SK-N-MC (cell line): ENCODE measurements at regions not wholly inside any gene's neighbourhood (a gene's known extent, or its start where the extent isn't known, plus 50 kb on each side); places are given as distances from the start of the nearest gene placed in this dataset.
"Not testable (repeated sequence)": the region's sequence is repeated elsewhere in the genome, so short reads cannot be mapped to it uniquely, and the experiment has no call there.

Experiments
- DNase-seq: peaks from one replicate; pipeline ENCODE4 v3.0.0-alpha.2; 2011; ENCODE audit warnings: low read depth, low spot score
- H3K27ac ChIP-seq: fragments of 200-600 bp; sonication (generic); 2 replicates; pipeline ENCODE4 v1.5.1; 2016; ENCODE audit warnings: mixed run types
- H3K36me3 ChIP-seq: fragments of 200-600 bp; sonication (generic); 2 replicates; pipeline ENCODE4 v1.6.1; 2017; ENCODE audit warnings: antibody characterized with exemption, low read length, mixed read lengths; ENCODE audit not compliant: insufficient read depth
- H3K4me3 ChIP-seq: fragments of 200-600 bp; sonication (generic); 2 replicates; pipeline ENCODE4 v1.5.1; 2016
- H3K9ac ChIP-seq: fragments of 200-600 bp; sonication (generic); 2 replicates; pipeline ENCODE4 v1.8.0; 2017; ENCODE audit warnings: mixed run types, mixed read lengths; ENCODE audit not compliant: insufficient read length
- H3K9me3 ChIP-seq: fragments of 200-600 bp; sonication (generic); 2 replicates; pipeline ENCODE4 v1.6.1; 2017; ENCODE audit warnings: low read depth, mild to moderate bottlenecking, antibody characterized with exemption, low read length, moderate library complexity, mixed read lengths

DNA sequence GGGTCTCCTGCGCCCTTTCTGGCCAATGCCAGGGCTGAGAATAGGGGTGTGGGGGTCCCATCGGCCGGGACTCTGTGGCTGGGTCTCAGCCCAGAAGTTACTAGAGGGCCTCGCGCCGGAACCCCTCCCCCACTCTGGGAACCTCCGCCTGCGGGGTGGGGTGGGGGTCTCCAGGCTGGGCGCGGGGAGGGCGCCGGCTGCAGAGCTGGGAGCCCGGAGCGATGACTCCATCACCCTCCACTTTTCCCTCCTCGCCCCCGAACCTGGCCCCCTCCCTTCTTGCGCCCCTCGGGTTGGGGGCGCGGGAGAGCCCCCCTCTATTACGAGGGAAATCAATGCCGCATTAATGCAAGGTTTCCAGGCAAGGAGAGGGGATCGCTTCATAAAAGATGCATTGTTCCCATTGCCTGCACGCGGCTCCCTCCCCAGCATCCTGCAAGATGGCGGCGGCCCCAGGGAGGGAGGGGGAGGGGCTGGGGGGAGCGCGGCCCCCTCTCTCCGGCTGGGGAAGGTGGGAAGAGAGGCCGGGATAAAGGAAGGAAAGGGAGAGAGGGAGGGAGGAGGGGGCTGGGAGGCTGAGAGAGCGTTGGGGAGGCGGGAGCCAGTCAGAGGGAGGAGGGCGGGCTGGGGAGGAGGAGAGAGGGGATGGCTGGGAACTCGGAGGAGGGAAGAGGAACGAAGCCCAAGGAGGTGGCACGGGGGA, 156.7 kb downstream of the CRLF3 start:
- H3K9ac ChIP-seq, H3K27ac ChIP-seq: not testable (repeated sequence)
- peak overlapping the region; percentile 61 for H3K4me3 ChIP-seq

DNA sequence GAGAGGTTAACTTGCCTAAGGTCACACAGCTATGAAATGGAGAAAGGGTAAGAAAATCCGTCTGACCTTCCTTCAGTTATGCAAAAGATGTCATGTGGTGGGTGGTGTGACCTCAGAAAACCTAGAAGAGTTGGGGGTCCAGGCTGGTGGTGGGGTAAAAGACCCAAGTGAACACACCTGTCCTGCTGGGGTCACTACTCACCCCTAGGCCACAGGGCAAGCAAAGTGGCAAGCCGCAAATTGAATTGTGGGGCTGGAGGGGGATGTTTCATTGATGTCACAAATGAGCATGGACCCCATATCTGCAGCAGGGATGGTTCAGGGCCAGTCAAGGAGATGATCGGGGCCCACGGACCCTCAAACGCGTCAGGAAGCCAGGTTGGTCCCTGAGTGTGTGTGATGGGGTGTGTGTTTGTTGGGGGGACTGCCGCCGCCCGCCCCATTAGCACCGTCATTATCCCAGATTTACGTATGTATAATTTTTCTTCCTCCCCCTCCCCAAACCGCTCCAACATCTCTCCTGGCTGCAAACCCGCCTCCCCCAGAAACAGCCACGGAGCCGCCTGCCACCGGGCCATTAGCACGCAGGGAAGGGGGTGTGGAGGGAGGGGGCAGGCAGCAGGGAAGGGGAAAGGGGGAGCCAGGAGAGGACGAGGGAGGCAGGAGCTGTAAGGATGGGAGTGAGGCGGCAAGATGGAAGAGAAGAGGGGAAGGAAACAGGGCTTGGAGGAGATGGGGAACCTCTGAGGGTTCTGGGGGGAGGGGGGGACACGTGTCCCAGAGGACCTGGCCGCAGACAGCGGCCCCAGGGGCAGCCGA, 157.4 kb downstream of the CRLF3 start:
- not testable (repeated sequence) for DNase-seq, H3K9ac ChIP-seq, H3K36me3 ChIP-seq, H3K4me3 ChIP-seq, H3K27ac ChIP-seq, H3K9me3 ChIP-seq

More for the DNA sequence above, 156.7 kb downstream of the CRLF3 start:
- not testable (repeated sequence) for DNase-seq, H3K36me3 ChIP-seq, H3K9me3 ChIP-seq

DNA sequence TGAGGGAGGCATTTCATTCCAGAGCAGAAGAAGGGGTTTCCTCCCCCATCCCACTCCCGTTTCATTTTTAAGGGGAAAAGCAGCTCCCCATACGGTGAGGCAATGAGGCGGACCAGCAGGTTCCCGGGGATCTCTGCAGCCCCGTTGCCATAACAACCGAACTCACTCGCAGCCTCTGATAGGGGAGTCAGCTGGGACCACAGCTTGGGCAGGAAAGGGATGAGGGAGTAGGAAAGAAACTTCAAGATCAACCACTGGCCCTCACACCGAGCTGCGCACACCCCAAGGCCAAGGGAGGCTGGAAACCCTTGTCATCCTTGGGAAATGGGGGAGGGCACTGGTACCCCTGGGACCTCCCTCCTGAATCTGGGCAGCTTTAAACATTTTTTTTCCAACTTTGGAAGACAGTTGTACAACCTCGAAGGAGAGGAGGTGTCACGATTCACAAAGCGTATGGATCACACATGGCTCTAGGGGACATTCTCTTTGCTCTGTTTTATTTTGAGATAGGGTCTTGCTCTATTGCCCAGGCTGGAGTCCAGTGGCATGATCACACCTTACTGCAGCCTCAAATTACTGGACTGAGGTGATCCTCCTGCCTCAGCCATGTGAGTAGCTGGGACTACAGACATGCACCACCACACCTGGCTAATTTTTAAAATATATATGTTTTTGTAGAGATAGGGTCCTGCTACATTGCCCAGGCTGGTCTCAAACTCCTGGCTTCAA, 160.6 kb downstream of the CRLF3 start:
- H3K4me3 ChIP-seq, H3K36me3 ChIP-seq, DNase-seq, H3K9ac ChIP-seq, H3K27ac ChIP-seq, H3K9me3 ChIP-seq: not testable (repeated sequence)

DNA sequence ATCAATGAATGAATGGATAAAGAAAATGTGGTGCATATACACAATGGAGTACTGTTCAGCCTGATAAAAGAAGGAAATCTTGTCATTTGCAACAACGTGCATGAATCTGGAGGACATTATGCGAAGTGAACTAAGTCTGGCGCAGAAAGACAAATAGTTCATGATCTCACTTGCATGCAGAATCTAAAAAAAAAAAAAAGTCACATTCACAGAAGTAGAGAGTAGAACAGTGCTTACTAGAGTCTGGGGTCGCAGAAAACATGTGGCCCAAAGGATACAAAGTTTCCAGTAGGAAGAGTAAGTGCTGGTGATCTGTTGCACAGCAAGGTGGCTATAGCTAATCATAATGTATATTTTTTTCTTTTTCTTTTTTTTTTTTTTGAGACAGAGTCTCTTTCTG, 167.3 kb downstream of the CRLF3 start:
- H3K36me3 ChIP-seq, H3K27ac ChIP-seq, H3K9ac ChIP-seq, H3K4me3 ChIP-seq, H3K9me3 ChIP-seq, DNase-seq: not testable (repeated sequence)

DNA sequence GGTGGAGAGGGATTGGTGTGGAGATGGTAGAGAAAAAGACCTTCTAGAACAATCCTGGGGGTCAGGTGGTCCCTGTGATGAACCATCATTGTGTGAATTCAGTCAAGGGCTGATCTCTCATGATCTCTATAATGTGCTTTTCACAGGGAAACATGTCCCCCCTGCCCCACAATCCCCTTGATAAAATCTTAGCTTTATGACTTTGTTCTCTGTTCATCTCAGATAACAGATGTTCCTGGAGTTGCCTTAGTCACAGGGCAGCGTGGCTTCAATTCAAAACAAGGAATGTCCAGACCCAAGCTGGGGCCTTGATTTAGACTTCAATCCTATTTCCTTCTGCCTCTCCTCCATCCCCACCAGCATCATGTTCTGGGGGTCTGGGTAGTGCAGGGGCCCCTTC, 171.5 kb downstream of the CRLF3 start:
- not testable (repeated sequence) for H3K9ac ChIP-seq, H3K27ac ChIP-seq, H3K9me3 ChIP-seq, DNase-seq, H3K4me3 ChIP-seq, H3K36me3 ChIP-seq

DNA sequence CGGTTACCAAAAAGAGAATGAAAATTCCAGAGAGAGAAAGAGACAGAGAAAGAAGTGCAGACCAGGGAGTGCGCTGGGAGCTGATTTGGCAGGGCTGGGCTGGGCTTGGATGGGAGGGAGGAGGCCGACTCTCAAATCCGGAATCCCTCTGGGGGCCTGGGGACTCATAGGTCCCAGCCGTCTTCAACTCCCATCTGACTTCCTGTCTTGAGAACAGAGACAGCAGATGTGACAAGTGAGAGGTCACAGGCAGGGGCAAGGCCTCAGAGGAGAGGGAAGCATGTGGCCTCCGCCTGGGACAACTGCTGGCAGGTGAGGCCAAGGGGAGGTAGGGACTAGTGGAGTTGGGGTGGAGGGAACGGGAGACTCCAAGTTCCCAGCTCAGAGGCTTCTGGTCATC, 172.9 kb downstream of the GOSR1 start:
- not testable (repeated sequence) for H3K27ac ChIP-seq, DNase-seq, H3K9me3 ChIP-seq, H3K36me3 ChIP-seq, H3K4me3 ChIP-seq, H3K9ac ChIP-seq

DNA sequence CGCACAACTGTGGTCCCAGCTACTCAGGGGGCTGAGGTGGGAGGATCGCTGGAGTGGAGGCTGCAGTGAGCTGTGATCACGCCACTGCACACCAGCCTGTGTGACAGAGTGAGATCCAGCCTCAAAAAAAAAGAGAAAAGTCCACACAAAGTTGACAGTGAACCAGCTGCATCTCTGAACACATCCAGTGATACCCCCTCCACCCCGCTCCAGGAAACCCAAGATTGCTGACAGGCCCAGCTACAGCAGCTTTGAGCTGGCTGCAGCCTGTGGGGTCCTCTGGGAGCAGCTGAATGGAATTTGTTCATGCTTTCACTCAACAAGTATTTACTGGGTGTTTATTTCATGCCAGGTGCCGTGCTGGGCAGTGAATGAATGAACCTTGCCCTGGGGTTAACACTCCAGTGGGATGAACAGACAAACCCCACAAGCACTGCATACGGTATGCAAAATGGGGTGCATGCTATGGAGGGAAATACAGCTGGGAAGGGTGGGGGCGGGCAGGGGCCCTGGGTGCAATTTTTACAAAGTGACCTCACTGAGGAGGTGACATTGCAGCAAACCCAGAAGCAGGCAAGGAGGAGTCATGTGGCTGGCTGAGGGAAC, 170.9 kb downstream of the GOSR1 start:
- H3K4me3 ChIP-seq, DNase-seq, H3K9ac ChIP-seq, H3K27ac ChIP-seq, H3K9me3 ChIP-seq, H3K36me3 ChIP-seq: not testable (repeated sequence)

DNA sequence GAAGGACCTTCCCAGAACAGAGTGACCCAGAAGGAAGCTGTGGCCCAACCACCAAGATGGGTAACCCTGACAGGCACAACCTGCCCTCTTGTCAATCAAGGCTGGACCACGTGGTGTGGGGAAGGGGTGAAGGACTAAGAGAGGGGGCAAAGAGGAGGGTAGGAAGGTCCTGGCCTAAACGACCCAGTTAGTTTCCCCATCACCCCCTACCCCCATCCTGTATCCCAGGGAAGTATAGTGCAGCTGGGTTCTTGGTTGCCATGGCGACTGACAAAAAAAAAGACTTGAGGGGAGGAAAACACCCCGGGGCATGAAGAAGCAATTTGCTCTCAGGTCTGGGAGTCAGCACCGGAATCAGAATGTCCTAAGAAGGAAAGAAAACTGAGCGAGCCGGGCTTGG, 168.7 kb downstream of the GOSR1 start:
- H3K27ac ChIP-seq, H3K9me3 ChIP-seq, H3K9ac ChIP-seq, H3K4me3 ChIP-seq, H3K36me3 ChIP-seq: not testable (repeated sequence)
- DNase-seq, result peak; percentile 32

DNA sequence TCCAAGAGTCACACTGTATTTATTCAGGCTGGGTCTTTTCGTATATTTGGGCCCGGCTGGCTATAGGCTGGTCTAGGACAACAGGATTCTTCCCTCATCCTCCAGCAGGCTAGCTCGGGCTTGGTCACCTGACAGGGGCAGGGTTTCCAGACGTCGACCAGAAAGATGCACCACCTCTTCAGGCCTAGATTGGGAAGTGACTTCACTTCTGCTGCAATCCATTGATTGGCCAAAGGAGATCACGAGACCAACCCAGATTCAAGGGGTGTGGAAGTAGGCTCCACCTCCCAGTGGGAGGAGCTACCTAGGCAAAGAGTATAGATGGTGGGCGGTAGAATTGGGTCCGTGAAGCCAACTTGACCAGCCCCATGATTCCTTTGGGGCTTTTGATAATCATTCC, 167.5 kb downstream of the GOSR1 start:
- not testable (repeated sequence) for H3K27ac ChIP-seq, H3K4me3 ChIP-seq, H3K9ac ChIP-seq, H3K9me3 ChIP-seq, DNase-seq, H3K36me3 ChIP-seq

DNA sequence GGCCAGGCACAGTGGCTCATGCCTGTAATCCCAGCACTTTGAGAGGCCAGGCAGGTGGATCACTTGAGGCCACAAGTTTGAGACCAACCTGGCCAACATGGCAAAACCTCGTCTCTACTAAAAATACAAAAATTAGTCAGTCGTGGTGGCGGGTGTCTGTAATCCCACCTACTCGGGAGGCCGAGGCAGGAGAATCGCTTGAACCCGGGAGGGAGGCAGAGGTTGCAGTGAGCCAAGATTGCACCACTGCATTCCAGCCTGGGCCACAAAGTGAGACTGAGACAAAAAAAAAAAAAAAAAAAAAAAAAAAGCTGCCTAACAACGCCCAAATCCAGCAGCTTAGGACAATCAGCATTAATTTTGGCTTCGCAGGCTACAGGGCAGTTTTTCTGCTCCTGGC, 167.1 kb downstream of the GOSR1 start:
- H3K36me3 ChIP-seq, H3K27ac ChIP-seq, H3K9ac ChIP-seq, DNase-seq, H3K9me3 ChIP-seq, H3K4me3 ChIP-seq: not testable (repeated sequence)

DNA sequence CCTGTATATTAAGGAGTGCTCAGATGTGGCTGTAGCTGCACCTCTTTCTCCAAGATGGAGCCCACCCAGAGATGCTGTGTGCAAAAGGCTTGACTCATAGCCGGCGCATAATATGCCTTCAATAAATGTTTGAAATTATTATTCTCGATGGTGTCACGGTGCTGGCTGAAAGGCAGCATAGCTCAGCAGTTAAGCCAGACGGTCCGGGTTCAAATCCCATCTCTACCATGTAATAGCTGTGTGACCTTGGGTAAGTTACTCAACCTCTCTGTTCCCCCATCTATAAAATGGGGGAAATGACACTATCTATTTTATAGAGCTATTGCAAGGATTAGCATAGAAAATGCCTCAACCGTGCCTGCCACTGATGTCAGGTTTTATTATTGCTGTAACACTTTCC, 164.2 kb downstream of the GOSR1 start:
- not testable (repeated sequence) for H3K9me3 ChIP-seq, H3K4me3 ChIP-seq, H3K36me3 ChIP-seq, H3K9ac ChIP-seq, H3K27ac ChIP-seq, DNase-seq

DNA sequence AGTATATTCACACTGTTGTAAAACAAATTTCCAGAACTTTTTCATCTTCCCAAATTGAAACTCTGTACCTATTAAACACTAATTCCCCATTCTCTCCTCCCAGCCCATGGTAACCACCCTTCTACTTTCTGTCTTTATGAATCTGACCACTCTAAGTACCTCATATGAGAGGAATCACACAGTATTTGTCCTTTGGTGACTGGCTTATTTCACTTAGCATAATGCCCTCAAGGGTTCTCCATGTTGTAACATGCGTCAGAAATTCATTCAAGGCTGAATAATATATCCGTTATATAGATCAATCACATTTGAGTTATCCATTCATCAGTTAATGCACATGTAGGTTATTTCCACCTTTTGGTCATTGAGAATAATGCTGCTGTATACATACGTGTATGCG, 162.2 kb downstream of the GOSR1 start:
- not testable (repeated sequence) for H3K36me3 ChIP-seq, H3K27ac ChIP-seq, H3K9ac ChIP-seq, DNase-seq, H3K4me3 ChIP-seq, H3K9me3 ChIP-seq

DNA sequence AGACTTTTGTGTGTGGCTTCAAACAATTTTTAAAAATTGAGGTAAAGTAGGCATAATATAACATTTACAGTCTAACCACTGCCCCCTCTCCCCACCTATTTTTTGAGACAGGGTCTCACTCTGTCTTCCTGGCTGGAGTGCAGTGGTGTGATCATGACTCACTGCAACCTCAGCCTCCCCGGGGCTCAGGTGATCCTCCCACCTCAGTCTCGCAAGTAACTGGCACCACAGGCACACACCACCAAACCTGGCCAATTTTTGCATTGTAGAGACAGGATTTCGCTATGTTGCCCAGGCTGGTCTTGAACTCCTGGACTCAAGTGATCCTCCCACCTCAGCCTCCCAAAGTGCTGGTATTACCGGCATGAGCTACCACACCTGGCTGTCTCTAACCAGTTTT, 161.8 kb downstream of the GOSR1 start:
- DNase-seq, H3K9me3 ChIP-seq, H3K4me3 ChIP-seq, H3K27ac ChIP-seq, H3K36me3 ChIP-seq, H3K9ac ChIP-seq: not testable (repeated sequence)

DNA sequence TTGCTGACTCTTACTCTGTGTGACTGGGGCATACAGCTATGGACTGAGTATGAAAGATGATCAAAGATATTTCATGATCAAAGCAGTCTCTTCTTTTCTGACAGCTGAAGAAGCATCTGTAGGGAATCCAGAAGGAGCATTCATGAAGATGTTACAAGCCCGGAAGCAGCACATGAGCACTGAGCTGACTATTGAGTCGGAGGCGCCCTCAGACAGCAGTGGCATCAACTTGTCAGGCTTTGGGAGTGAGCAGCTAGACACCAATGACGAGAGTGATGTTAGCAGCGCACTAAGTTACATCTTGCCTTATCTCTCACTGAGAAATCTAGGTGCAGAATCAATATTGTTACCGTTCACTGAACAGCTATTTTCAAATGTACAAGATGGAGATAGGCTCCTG, 154.4 kb downstream of the GOSR1 start:
- DNase-seq, H3K9ac ChIP-seq, H3K27ac ChIP-seq, H3K9me3 ChIP-seq, H3K36me3 ChIP-seq, H3K4me3 ChIP-seq: not testable (repeated sequence)
